HCT116 (cell line): ENCODE measurements at regions not wholly inside any gene's neighbourhood (a gene's known extent, or its start where the extent isn't known, plus 50 kb on each side); places are given as distances from the start of the nearest gene placed in this dataset.

Source experiments
- ATAC-seq: fragments of 200-7000 bp; cut with Tn5 transposase; 2 replicates; pipeline ENCODE4 v1.9.1; 2020; ENCODE audit warnings: mild to moderate bottlenecking, moderate library complexity
- BruUV-seq: library from RNA; stranded (reverse); fragments of 400-500 nt; replicated peaks from 2 replicates; lab custom pipeline; 2021; lab: Mats Ljungman, UMichigan
- CTCF ChIA-PET: fragments of 300-600 bp; sonication (Branson Sonifier 250); formaldehyde crosslinking; loops from one replicate; lab custom pipeline; 2021; ENCODE audit warnings: antibody characterized with exemption; lab: Charles Lee
- POLR2A ChIA-PET: fragments of 300-600, 350-600 bp; sonication (Branson Sonifier 250); formaldehyde crosslinking; loops from one replicate; lab custom pipeline; 2021; ENCODE audit warnings: antibody characterized with exemption; lab: Charles Lee
- RAD21 ChIA-PET, 2 experiments: fragments of 300-600 bp; sonication (Branson Sonifier 250); formaldehyde crosslinking; loops; one replicate each; lab custom pipeline; 2023; ENCODE audit warnings: low total read pairs in 2 of 2; ENCODE audit not compliant: uncharacterized antibody in 2 of 2, unreplicated experiment in 2 of 2, low non-redundant PET in 1 of 2; lab: Charles Lee
- DNase-seq: peaks from one replicate; pipeline ENCODE4 v3.0.0-alpha.2; 2010; ENCODE audit warnings: low read depth, low spot score
- H2AFZ ChIP-seq: fragments of 200-600 bp; shearing (Covaris generic), sonication (generic); 2 replicates; pipeline ENCODE4 v1.6.1; 2017; ENCODE audit warnings: low read depth, mixed run types, mixed read lengths, antibody characterized with exemption, low read length; ENCODE audit not compliant: poor library complexity, severe bottlenecking
- H3K27ac ChIP-seq: 2 replicates; pipeline ENCODE4 v1.5.1; 2012; ENCODE audit warnings: low read depth, low read length
- H3K27me3 ChIP-seq: fragments of 200-600 bp; sonication (generic); 2 replicates; pipeline ENCODE4 v1.6.1; 2016; ENCODE audit warnings: mixed run types, low read length, mixed read lengths; ENCODE audit not compliant: insufficient read depth
- H3K36me3 ChIP-seq, 2 experiments: fragments of 200-500 bp in 1 of 2; fragments of 200-600 bp in 1 of 2; sonication (Bioruptor generic) in 1 of 2; sonication (generic) in 1 of 2; 2 replicates each; pipeline versions ENCODE4 v1.5.1 to v1.6.1; 2014 to 2016; ENCODE audit warnings: low read length in 2 of 2, inconsistent platforms in 1 of 2, mixed read lengths in 1 of 2, mixed run types in 1 of 2; ENCODE audit not compliant: insufficient read depth in 2 of 2, control insufficient read depth in 1 of 2
- H3K4me1 ChIP-seq, 2 experiments: fragments of 200-600 bp in 1 of 2; sonication (generic) in 1 of 2; 2 replicates each; pipeline versions ENCODE4 v1.5.1 to v1.6.1; 2012 to 2017; ENCODE audit warnings: low read length in 2 of 2, inconsistent platforms in 1 of 2, mild to moderate bottlenecking in 1 of 2, mixed read lengths in 1 of 2, mixed run types in 1 of 2, moderate library complexity in 1 of 2; ENCODE audit not compliant: insufficient read depth in 2 of 2, control insufficient read depth in 1 of 2
- H3K4me2 ChIP-seq: fragments of 200-600 bp; sonication (generic); 2 replicates; pipeline ENCODE4 v1.6.1; 2017; ENCODE audit warnings: mixed run types, low read length, mixed read lengths
- H3K4me3 ChIP-seq, 2 experiments: fragments of 200-600 bp in 1 of 2; sonication (generic) in 1 of 2; replicated peaks in 1 of 2; 2 replicates each; pipeline ENCODE4 v1.5.1; 2011 to 2016; ENCODE audit warnings: low read length in 2 of 2, control low read depth in 1 of 2, low read depth in 1 of 2, mild to moderate bottlenecking in 1 of 2, mixed read lengths in 1 of 2, mixed run types in 1 of 2
- H3K79me2 ChIP-seq: fragments of 200-600 bp; sonication (generic); 2 replicates; pipeline ENCODE4 v1.6.1; 2017; ENCODE audit warnings: mild to moderate bottlenecking, mixed run types, low read length, moderate library complexity, mixed read lengths; ENCODE audit not compliant: insufficient read depth
- H3K9ac ChIP-seq: fragments of 200-600 bp; sonication (generic); 2 replicates; pipeline ENCODE4 v1.6.1; 2016; ENCODE audit warnings: low read length, mixed read lengths
- H3K9me2 ChIP-seq: fragments of 200-600 bp; sonication (generic), shearing (Covaris generic); 2 replicates; pipeline ENCODE4 v1.6.1; 2017; ENCODE audit warnings: mixed run types, mild to moderate bottlenecking, moderate library complexity; ENCODE audit not compliant: insufficient read depth
- H3K9me3 ChIP-seq, 2 experiments: fragments of 200-500 bp in 1 of 2; fragments of 200-600 bp in 1 of 2; sonication (Bioruptor generic) in 1 of 2; sonication (generic) in 1 of 2; 2 replicates each; pipeline ENCODE4 v1.6.1; 2014 to 2017; ENCODE audit warnings: low read length in 2 of 2, mixed read lengths in 2 of 2, inconsistent platforms in 1 of 2, low read depth in 1 of 2, mild to moderate bottlenecking in 1 of 2, mixed run types in 1 of 2, moderate library complexity in 1 of 2; ENCODE audit not compliant: control insufficient read depth in 1 of 2, insufficient read depth in 1 of 2
- H4K20me1 ChIP-seq: fragments of 200-600 bp; sonication (generic), shearing (Covaris generic); 2 replicates; pipeline ENCODE4 v1.6.1; 2017; ENCODE audit warnings: mixed run types, mild to moderate bottlenecking, moderate library complexity; ENCODE audit not compliant: insufficient read depth
- ELF1 ChIP-seq: IDR thresholded peaks from 2 replicates; pipeline ENCODE4 v1.6.1; 2012; ENCODE audit warnings: low read depth, borderline replicate concordance
- JUND ChIP-seq: IDR thresholded peaks from 2 replicates; pipeline ENCODE4 v1.6.1; 2012
- YY1 ChIP-seq: IDR thresholded peaks from 2 replicates; pipeline ENCODE4 v1.6.1; 2011; ENCODE audit warnings: low read length, low read depth, moderate library complexity, mild to moderate bottlenecking; ENCODE audit not compliant: insufficient replicate concordance; ENCODE audit errors: extremely low read depth
- intact Hi-C: fragments of 100-400 bp; cut with micrococcal nuclease; formaldehyde crosslinking; loops from 2 replicates; pipeline ENCODE4 v1.10.0; 2022
- TF ChIP-seq, protein P1 (sequence below): IDR thresholded peaks from 2 replicates; pipeline ENCODE4 v1.6.1; 2011; ENCODE audit warnings: mild to moderate bottlenecking, low read length, moderate library complexity; ENCODE audit not compliant: insufficient replicate concordance; ENCODE audit errors: extremely low read depth
- TF ChIP-seq, protein P2 (sequence below): IDR thresholded peaks from 2 replicates; pipeline ENCODE4 v1.6.1; 2012; ENCODE audit warnings: low read depth

DNA sequence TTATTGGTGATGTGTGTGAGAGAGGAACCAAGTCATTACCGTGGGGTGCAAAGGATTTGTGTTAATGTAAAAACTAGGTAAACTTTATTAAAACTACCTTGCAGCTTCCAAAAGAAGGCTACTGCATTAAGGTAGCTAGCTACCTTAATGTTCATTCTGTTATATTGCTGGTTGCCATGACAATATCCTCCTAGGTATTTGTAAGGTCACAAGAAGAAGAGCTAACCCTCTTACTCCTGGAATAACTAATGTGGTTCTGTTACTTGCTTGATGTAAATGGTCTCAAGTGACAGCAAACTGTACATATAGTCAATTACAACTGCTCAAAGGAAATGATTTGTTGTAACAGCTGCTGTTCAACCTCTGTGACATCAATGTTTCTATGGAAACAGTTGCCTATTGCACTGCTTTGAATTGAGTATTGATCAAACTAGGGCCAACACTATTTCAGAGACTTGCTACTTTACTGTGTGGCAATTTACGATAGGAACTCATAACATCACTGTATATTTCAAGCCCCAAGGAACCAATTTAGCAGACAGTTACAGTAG is 319.8 kb upstream of the HNRNPA3 start:
- ATAC-seq (no peak), DNase-seq (no peak)
- Histone ChIP-seq H3K27me3 (peaks cover 40% of the 10 kb centered on the region), H4K20me1 (no peaks in the 10 kb centered on the region), H3K27ac (no peak overlapping the region), H3K4me3 (no peak overlapping the region), H3K4me1 (no peaks in the 10 kb centered on the region), H3K9me2 (no peaks in the 10 kb centered on the region), H2AFZ (no peak overlapping the region), H3K9ac (no peak overlapping the region), H3K79me2 (no peaks in the 10 kb centered on the region), H3K36me3 (no peaks in the 10 kb centered on the region), H3K4me2 (no peak overlapping the region), H3K9me3 (no peaks in the 10 kb centered on the region)
- no TSS peak for BruUV-seq
- RAD21 ChIA-PET: no interaction called here
- TF ChIP-seq, protein P1, sequence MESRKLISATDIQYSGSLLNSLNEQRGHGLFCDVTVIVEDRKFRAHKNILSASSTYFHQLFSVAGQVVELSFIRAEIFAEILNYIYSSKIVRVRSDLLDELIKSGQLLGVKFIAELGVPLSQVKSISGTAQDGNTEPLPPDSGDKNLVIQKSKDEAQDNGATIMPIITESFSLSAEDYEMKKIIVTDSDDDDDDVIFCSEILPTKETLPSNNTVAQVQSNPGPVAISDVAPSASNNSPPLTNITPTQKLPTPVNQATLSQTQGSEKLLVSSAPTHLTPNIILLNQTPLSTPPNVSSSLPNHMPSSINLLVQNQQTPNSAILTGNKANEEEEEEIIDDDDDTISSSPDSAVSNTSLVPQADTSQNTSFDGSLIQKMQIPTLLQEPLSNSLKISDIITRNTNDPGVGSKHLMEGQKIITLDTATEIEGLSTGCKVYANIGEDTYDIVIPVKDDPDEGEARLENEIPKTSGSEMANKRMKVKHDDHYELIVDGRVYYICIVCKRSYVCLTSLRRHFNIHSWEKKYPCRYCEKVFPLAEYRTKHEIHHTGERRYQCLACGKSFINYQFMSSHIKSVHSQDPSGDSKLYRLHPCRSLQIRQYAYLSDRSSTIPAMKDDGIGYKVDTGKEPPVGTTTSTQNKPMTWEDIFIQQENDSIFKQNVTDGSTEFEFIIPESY: no peak
- CTCF ChIA-PET: no interaction called here
- intact Hi-C loops: no loop called here
- POLR2A ChIA-PET: no interaction called here

DNA sequence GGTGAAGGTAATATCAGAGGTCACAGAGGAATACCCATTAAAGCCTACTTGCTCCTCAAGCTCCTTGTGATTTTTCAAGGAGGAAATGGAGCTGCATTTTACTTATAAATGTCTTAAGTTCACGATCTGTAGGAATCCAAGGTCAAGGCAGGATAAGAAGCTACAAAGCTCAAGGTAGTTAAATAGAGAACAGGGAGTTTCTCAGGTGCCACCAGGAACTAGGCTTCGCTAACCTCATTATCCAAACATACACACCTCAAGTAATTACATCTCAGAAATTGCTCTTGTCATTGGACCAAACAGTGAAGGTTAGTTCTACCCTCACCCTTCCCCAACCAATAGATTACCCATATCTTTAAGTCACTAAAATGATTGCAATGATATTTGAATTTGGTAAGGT is 317.4 kb upstream of the HNRNPA3 start:
- Histone ChIP-seq H3K4me1 (no peaks in the 10 kb centered on the region), H3K9ac (no peak overlapping the region), H2AFZ (no peak overlapping the region), H4K20me1 (no peaks in the 10 kb centered on the region), H3K4me2 (no peak overlapping the region), H3K9me3 (no peaks in the 10 kb centered on the region), H3K4me3 (no peak overlapping the region), H3K9me2 (no peaks in the 10 kb centered on the region), H3K36me3 (no peaks in the 10 kb centered on the region), H3K27me3 (peaks cover 25% of the 10 kb centered on the region), H3K79me2 (no peaks in the 10 kb centered on the region), H3K27ac (no peak overlapping the region)
- CTCF ChIA-PET: no interaction called here
- ATAC-seq: no peak
- intact Hi-C loops: no loop called here
- RAD21 ChIA-PET: no interaction called here
- POLR2A ChIA-PET: no interaction called here
- TF ChIP-seq JUND (no peak), YY1 (no peak), ELF1 (no peak)
- TF ChIP-seq, protein P2, sequence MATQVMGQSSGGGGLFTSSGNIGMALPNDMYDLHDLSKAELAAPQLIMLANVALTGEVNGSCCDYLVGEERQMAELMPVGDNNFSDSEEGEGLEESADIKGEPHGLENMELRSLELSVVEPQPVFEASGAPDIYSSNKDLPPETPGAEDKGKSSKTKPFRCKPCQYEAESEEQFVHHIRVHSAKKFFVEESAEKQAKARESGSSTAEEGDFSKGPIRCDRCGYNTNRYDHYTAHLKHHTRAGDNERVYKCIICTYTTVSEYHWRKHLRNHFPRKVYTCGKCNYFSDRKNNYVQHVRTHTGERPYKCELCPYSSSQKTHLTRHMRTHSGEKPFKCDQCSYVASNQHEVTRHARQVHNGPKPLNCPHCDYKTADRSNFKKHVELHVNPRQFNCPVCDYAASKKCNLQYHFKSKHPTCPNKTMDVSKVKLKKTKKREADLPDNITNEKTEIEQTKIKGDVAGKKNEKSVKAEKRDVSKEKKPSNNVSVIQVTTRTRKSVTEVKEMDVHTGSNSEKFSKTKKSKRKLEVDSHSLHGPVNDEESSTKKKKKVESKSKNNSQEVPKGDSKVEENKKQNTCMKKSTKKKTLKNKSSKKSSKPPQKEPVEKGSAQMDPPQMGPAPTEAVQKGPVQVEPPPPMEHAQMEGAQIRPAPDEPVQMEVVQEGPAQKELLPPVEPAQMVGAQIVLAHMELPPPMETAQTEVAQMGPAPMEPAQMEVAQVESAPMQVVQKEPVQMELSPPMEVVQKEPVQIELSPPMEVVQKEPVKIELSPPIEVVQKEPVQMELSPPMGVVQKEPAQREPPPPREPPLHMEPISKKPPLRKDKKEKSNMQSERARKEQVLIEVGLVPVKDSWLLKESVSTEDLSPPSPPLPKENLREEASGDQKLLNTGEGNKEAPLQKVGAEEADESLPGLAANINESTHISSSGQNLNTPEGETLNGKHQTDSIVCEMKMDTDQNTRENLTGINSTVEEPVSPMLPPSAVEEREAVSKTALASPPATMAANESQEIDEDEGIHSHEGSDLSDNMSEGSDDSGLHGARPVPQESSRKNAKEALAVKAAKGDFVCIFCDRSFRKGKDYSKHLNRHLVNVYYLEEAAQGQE: no peak
- no peak for DNase-seq
- BruUV-seq: no TSS peak
